GM18517 (cell line): ENCODE measurements at regions not wholly inside any gene's neighbourhood (a gene's known extent, or its start where the extent isn't known, plus 50 kb on each side); places are given as distances from the start of the nearest gene placed in this dataset.
"Not testable (repeated sequence)": the region's sequence is repeated elsewhere in the genome, so short reads cannot be mapped to it uniquely, and the experiment has no call there.

Experiments used
- ATAC-seq: cut with Tn5 transposase; IDR thresholded peaks from one replicate; pipeline ENCODE4 v1.9.1; 2021; ENCODE audit warnings: mild to moderate bottlenecking, moderate library complexity; ENCODE audit not compliant: unreplicated experiment

GRCh38 chrX:95956745-95957144 is 727.9 kb upstream of the DIAPH2 start:
- ATAC-seq = no peak

DNA sequence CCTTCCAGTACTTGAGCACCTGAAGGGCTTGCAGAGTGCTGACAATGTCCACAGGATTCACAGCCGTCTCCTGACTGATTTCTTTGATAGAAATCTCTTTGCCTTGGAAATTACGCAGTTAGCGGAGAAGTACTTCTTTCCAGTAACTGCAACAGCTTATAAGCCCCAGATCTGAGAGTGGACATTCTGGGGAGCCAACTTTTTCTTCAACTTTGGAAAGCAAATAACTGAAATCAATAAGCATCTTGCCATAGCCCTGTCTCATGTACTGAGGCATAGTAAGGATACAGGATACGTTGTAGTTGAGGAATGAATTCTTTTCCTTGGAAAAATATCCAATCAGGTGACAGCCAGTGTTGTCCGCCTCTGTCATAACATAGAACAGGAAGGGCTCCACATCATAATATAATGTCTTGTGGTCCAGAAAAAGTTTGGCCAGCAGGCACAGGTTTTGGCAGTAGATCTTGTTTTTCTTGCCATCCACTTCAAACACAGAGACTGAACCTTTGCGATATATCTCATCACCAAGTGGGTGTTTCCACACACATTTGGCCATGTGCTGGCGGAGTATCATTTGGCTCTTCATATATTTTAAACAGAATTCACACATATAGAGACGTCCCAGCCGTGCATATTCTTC is 711.1 kb upstream of the DIAPH2 start:
- ATAC-seq = not testable (repeated sequence)

DNA sequence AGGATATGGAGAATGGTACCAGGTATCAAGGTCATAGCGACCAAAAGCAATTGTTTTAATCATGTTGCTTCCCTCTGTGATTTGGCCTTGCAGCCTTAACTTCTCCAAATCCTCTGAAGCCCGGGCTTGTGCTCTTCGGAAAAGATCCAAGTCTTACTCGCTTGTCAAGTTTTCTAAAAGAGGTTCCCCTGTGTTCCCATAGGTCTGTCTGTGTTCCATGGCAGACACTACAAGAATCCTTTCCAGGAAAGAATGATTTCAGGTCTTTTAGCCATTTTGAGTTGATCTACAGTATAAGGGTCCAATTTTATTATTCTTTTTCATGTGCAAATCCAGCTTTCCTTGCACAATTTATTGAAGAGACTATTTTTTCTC is 710.6 kb upstream of the DIAPH2 start:
- ATAC-seq = no peak

DNA sequence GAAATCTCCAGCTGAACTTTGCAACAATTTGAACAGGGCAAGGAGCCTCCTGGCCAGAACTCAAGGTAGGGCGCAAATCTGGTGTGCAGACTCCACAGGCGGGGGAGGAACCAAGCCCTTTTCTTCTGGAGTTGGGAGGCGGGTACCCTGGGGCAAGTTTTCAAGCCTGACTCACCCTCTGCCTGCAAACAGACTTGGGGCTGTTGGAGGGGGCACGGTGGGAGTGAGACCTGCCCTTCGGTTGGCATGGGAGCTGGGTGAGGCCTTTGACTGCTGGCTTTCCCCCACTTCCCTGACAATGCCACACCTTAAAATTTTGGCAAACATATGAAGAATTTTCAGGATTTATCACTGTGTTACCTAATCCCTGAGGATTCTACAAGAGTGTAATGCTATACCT is 709.8 kb upstream of the DIAPH2 start:
- no peak for ATAC-seq

GRCh38 chrX:95995583-95995982 is 689.1 kb upstream of the DIAPH2 start:
- ATAC-seq = no peak

DNA sequence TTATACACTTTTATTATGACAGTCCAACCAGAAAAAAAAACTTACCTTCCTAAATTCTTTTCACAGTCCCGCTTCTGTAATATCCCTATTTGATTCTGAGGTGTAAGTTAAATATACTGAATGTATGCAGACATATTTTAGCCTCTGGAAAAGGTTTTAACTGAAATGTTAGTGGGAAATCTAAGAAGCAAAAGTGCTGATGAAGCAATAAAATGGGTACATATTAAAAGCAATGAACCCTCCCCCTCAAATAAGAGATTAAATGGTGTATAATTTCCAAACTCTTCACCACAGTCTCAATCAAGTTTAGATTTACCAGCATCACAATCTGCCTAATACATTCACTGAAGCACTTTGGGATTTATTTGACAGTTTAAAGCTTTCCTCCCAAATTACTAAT is 688.3 kb upstream of the DIAPH2 start:
- no peak for ATAC-seq

DNA sequence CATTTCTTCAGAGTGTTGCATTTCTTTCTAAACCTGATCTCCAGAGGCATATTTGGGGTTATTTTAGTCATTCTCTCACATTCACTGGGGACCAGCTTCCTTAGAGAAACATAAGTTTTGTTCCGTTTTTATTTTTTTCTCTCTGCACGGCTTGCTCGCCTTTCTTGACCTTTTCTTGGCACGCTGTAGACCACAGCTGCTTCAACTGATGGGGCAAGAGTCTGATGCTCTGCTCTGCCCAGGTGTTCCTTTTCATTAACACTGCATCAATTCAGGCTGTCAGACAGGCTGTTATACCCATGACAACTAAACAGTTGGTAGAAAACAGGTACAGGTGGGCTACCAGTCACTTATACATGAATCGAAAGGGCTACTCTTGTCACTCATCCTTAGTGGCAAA is 682.2 kb upstream of the DIAPH2 start:
- no peak for ATAC-seq

GRCh38 chrX:96004386-96004785 is 680.3 kb upstream of the DIAPH2 start:
- no peak for ATAC-seq

DNA sequence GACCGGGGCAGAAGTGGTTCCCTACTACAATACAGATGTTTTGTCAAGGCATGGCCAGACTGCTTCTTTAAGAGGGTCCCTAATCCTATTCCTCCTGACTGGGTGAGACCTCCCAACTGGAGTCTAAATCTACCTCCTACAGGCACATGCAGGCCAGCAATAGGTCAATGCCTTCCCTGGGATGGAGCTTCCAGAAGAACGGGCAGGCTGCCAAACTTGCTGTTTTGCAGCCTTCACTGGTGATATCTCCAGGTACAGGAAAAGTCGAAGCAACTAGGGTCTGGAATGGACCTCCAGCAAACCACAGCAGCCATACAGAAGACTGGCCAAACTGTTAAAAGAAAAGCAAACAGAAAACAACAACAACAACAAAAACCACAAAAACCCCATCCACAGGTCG is 678.4 kb upstream of the DIAPH2 start:
- ATAC-seq = no peak

DNA sequence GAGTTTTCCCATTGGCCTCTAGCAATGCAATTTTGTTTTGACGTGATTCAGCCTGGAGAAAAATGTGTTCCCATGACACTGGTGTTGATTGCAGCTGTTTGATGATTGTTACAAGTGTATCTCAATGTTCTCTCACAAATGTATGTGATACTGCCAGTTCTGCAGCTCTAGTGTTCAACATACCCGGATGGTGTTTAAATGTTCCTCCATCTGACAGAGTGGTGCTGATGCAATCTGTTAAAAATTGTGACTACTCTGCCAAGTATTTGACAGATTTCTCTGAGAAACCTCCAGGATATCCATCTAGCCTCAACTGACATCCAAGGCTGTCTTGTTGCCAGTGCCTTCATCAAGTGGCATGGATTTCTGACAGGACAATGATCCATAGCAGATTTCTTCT is 657.2 kb upstream of the DIAPH2 start:
- no peak for ATAC-seq

DNA sequence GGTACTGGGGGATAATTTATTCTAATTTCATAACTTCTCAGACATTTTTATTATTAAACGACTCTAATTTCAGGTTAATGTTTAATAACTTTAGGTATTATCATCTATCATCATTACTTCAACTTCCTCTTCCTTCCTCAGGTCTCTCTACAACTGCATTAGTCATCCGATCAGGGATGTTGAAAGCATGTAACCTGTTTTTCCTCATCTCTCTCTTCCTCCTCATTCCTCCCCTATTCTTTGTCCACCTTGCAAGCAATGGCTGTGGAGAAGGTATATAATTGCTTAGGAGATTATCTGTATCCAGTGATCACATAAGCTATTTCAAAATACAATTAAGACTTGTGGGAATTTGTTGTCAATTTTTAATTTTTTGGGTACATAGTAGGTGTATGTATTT is 632.6 kb upstream of the DIAPH2 start:
- no peak for ATAC-seq

DNA sequence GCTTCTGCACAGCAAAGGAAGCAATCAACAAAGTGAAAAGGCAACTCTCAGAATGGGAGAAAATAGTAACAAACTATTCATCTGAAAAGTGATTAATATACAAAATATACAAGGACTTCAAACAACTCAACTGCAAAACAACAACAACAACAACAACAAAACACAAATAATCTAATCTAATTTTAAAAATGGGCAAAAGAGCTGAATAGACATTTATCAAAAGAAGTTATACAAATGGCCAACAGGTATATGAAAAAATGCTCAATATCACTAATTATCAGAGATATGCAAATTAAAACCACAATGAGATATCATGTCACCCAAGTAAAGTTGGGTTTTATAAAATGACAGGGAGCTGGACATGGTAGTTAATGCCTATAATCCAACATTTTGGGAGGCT is 602.8 kb upstream of the DIAPH2 start:
- ATAC-seq = no peak

- ATAC-seq = no peak
Measured at GRCh38 chrX:96094616-96095015, 590.0 kb upstream of the DIAPH2 start.

GRCh38 chrX:96098471-96098870 is 586.2 kb upstream of the DIAPH2 start:
- ATAC-seq = no peak

DNA sequence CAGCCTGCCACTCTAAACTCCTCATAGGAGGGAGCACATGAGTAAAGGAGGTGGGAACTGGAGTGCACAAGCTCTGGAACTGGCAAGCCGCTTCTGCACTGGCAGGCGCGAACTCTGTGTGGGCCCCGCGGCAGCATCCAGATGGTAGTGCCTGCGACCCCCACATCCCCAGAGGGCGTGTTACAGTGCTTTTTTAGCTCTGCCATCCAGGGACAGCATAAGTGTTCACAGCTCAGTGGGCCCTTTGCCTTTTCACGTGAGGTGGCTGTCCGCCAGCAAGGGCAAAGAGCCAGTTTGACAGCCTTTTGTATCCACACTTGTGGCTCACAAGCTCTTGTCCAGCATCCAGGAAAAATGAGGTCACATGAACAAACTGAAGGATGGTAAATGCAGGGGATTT is 581.6 kb upstream of the DIAPH2 start:
- no peak for ATAC-seq

- no peak for ATAC-seq
Measured at GRCh38 chrX:96112689-96113088, 572.0 kb upstream of the DIAPH2 start.

DNA sequence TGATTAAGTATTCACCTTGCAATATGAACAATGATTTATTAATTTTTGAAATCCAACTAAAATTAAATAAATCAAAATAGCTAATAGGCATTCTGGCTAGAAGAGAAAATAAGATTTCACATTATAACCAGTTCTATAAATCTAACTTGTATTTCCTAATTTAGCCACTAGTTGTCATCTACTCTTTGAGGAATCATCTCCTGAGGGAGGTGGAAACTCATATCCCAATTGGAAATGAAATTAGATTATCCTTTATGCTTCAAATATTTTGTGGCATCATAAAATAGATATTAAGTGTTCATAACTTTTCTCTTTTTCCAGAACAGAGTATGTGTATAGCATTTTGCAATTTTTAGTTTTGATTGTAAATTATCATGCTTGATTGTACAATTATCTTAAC is 558.5 kb upstream of the DIAPH2 start:
- no peak for ATAC-seq

DNA sequence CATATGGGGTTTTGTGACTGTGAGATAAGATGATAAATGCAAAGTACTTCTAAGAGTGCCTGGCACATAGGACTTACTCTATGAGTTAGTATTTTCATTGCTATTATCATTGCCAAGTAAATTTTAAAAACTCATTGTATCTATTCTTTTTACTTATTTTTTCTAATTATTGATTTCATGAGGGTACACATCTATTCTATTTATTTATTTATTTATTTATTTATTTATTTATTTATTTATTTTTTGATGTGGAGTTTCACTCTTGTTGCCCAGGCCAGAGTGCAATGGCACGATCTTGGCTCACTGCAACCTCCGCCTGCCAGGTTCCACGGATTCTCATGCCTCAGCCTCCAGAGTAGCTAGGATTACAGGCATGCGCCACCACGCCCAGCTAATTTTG is 556.6 kb upstream of the DIAPH2 start:
- not testable (repeated sequence) for ATAC-seq

- no peak for ATAC-seq
Measured at GRCh38 chrX:96140796-96141195, 543.8 kb upstream of the DIAPH2 start.

DNA sequence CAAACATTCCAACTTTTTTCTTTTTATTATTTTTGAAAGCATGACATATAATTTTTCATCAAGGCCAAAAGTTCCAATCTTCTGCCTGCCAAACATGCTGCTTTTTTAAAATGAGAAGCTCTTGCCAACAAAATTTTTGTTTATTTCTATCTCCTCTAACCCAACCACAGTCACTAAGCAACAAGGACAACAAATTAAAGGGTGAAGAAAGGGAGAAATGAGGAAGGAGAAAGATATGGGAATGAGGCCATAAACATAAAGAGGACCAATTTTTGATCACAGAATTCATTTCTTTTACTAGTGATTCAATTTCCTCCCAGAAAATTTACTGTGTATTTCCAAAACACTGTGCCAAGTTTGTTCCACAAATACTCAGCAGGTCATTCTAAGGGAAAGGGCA is 537.0 kb upstream of the DIAPH2 start:
- ATAC-seq = no peak

DNA sequence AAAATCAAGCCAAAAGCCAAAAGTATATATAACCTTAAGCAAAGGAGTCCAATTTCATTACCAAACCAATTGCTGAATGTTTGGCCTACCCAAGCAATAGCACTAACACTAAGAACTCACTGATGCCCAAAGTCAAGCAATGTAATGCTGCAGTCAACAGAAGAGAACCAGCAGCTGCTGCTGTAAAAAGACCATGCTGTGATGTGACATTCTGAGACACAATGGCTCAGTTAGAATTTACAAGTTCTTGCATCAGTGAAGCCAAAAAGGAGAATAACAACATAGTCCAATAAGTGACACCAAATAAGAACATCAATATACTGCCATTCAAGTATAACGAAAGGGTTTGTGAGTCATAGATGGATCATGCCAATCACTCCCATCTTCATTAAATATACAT is 514.0 kb upstream of the DIAPH2 start:
- ATAC-seq = no peak

DNA sequence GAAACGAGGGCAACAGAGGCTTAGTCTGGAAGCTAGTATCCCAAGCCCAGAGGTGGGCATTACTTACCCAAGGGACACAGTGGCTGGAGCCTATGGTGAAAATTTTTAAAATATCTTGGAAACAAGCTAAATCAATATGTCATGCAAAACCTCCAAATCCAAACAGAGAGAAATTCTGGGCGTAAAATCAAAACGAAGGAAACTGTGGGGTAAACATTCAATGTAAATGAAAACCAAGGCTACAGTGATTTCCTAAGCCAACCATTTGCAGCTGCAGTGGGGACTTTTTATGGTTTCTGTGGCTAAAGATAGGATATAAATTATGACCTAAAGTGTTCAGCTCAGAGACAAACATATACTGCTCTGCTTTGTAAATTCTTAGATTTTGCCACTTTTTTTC is 507.7 kb upstream of the DIAPH2 start:
- ATAC-seq = no peak

GRCh38 chrX:96181605-96182004 is 503.0 kb upstream of the DIAPH2 start:
- no peak for ATAC-seq

DNA sequence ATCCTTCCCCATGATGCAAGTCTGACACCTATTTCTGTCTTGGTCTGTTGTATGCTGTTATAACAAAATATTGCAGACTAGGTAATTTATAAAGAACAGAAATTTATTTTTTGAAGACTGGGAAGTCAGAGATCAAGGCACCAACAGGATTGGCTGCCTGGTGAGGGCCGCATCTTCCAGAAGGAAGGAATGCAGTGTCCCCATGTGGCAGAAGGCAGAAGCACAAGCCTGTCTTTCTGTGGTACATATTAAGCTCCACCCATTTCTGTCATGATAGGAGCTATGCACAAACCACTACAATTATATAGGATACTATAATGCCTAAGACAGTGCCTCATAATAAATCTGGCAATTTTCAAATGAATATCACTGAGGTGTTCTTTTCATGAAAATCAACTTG is 502.3 kb upstream of the DIAPH2 start:
- no peak for ATAC-seq
